Choroid plexus epithelial cell (primary cell): ENCODE measurements at regions not wholly inside any gene's neighbourhood (a gene's known extent, or its start where the extent isn't known, plus 50 kb on each side); places are given as distances from the start of the nearest gene placed in this dataset.

ENCODE experiments used
- DNase-seq: peaks from one replicate; pipeline ENCODE4 v3.0.0-alpha.2; 2010; ENCODE audit warnings: low read depth
- H3K4me3 ChIP-seq: 2 replicates; pipeline ENCODE4 v1.5.1; 2011; ENCODE audit warnings: low read depth, mild to moderate bottlenecking, control low read depth, low read length, moderate library complexity
- CTCF ChIP-seq: conservative IDR thresholded peaks from 2 replicates; pipeline ENCODE4 v1.5.1; 2011; ENCODE audit warnings: low read depth, mild to moderate bottlenecking, control low read depth, inconsistent platforms, low read length, moderate library complexity

GRCh38 chr3:144429719-144430121, 458.1 kb downstream of the DIPK2A start:
- H3K4me3 ChIP-seq, result no peak overlapping the region
- DNase-seq, result no peak
- TF ChIP-seq CTCF, result no peak

- TF ChIP-seq CTCF, result no peak
- no peak overlapping the region for H3K4me3 ChIP-seq
- no peak for DNase-seq
Measured at GRCh38 chr3:144431134-144431533, 459.5 kb downstream of the DIPK2A start.

DNA sequence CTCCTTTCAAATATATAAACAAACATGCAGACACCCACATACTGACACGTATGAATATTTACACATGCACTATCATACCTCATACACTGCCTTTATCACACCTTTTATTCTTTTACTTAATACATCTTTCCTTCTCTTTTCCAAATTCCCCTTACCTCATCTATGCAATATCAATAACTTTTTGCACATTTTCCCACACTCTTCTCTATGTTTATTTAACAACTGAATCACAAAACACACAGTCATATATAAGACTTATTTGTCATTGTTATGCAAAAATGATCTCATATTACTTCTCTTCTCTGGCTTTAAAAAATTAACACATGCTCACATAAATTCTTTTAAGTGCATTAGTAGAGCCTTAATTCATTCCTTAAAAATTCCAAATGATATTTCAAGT, 461.4 kb downstream of the DIPK2A start:
- H3K4me3 ChIP-seq, result no peak overlapping the region
- no peak for TF ChIP-seq CTCF
- DNase-seq, result no peak

DNA sequence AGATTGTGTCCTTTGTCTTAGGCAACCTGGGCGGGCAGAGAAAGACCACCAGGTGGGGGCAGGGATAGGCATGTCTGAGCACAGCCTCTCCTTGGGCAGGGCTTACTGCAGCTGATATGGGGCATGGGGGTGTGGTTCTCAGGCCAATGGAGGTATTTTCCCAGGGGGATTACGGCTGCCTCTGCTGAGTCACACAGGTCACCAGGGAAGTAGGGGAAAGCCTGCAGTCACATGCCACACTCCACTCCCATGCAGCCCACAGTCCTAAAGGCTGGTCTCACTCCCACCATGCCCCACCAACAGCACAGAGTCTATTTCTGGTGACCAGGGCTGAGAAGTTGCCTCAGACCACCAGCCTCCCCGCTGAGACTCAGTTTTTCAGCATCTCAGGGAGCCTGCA, 466.4 kb downstream of the DIPK2A start:
- no peak for DNase-seq
- H3K4me3 ChIP-seq, result no peak overlapping the region
- TF ChIP-seq CTCF, result no peak

GRCh38 chr3:144444061-144444460, 472.4 kb downstream of the DIPK2A start:
- TF ChIP-seq CTCF, result no peak
- no peak overlapping the region for H3K4me3 ChIP-seq
- no peak for DNase-seq

DNA sequence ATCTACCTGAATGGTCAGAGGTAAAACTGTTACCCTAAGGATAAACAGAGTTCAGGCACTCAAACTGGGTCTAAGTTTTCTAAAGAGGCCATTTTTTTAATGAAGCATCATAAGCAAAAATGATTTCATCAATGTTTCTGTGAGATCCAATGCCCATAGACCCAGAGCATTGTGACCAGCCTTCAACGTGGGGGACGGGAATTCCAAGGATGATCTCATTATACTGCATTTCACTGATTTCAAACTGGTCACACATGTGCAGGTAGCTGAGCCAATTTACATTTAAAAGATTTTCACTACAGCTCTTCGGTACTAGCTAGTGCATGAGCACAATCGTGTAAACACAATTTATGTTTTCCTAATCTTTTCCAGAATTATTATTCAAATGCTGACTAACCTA, 472.9 kb downstream of the DIPK2A start:
- TF ChIP-seq CTCF, result no peak
- no peak for DNase-seq
- H3K4me3 ChIP-seq, result no peak overlapping the region

DNA sequence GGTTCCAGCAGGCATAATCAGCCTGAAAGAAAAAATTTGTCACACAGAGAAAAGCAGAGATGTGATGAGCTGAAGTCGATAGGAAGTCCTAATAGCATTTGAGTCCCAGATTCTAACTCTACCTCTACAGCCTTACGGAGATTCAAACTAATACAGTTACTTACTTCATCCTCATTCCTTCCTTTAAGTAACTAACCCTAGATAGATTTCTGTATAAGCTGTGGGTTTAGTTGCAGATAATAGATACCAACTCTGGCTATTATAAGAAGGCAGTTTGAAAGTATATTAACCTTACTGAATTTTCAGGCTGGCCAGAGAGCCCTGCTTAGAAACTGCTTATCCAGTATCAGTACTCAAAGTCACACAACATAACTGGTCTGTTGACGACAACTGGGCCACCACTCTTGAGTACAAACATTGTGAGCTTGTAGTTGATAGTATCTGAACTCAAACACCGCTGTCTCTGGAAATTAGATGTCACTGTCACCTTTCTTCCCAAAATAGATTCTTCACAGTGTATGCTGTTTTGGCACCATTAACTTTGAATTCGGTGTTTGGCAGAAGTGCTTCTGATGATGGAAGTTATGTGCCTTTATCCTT, 484.3 kb downstream of the DIPK2A start:
- TF ChIP-seq CTCF, result no peak
- no peak for DNase-seq

More for the DNA sequence above, 484.3 kb downstream of the DIPK2A start:
- no peak overlapping the region for H3K4me3 ChIP-seq
